ENCODE measurements at regions not wholly inside any gene's neighbourhood (a gene's known extent, or its start where the extent isn't known, plus 50 kb on each side); places are given as distances from the start of the nearest gene placed in this dataset.

GRCh38 chr7:132733860-132734259, 157.6 kb upstream of the PLXNA4 start:
- no peak for DNase-seq
- no peaks in the 10 kb centered on the region for H3K36me3 ChIP-seq
- no peaks in the 10 kb centered on the region for H3K9me3 ChIP-seq (ENCODE audit: severe bottlenecking)
- no peak for TF ChIP-seq CTCF (IDR thresholded peaks at IDR 0.05; ENCODE audit: low read depth, low read length)
- no peak overlapping the region for H3K27ac ChIP-seq
- H3K4me3 ChIP-seq (ENCODE audit: low read depth, low read length): no peak overlapping the region
- H3K27me3 ChIP-seq (ENCODE audit: insufficient read depth, low read depth, severe bottlenecking): no peaks in the 10 kb centered on the region

- DNase-seq: no peak
- Histone ChIP-seq H3K27me3 (ENCODE audit: insufficient read depth, low read depth, severe bottlenecking) (no peaks in the 10 kb centered on the region), H3K4me3 (ENCODE audit: low read depth, low read length) (no peak overlapping the region), H3K27ac (no peak overlapping the region), H3K36me3 (no peaks in the 10 kb centered on the region), H3K9me3 (ENCODE audit: severe bottlenecking) (no peaks in the 10 kb centered on the region)
- TF ChIP-seq CTCF (IDR thresholded peaks at IDR 0.05; ENCODE audit: low read depth, low read length): no peak
These were observed 156.1 kb upstream of the PLXNA4 start for GRCh38 chr7:132732321-132732865.

GRCh38 chr7:132730105-132730504, 153.8 kb upstream of the PLXNA4 start:
- no peaks in the 10 kb centered on the region for H3K9me3 ChIP-seq (ENCODE audit: severe bottlenecking)
- H3K36me3 ChIP-seq: no peaks in the 10 kb centered on the region
- H3K4me3 ChIP-seq (ENCODE audit: low read depth, low read length): no peak overlapping the region
- TF ChIP-seq CTCF (IDR thresholded peaks at IDR 0.05; ENCODE audit: low read depth, low read length): no peak
- no peak overlapping the region for H3K27ac ChIP-seq
- no peak for DNase-seq
- no peaks in the 10 kb centered on the region for H3K27me3 ChIP-seq (ENCODE audit: insufficient read depth, low read depth, severe bottlenecking)

- peaks cover 2% of the 10 kb centered on the region for H3K9me3 ChIP-seq (ENCODE audit: severe bottlenecking)
- no peak overlapping the region for H3K27ac ChIP-seq
- no peak for TF ChIP-seq CTCF (IDR thresholded peaks at IDR 0.05; ENCODE audit: low read depth, low read length)
- H3K36me3 ChIP-seq: no peaks in the 10 kb centered on the region
- no peak overlapping the region for H3K4me3 ChIP-seq (ENCODE audit: low read depth, low read length)
- H3K27me3 ChIP-seq (ENCODE audit: insufficient read depth, low read depth, severe bottlenecking): no peaks in the 10 kb centered on the region
- no peak for DNase-seq
These were observed 147.3 kb upstream of the PLXNA4 start for GRCh38 chr7:132723506-132724081.

GRCh38 chr7:132720835-132721234, 144.6 kb upstream of the PLXNA4 start:
- peaks cover 2% of the 10 kb centered on the region for H3K9me3 ChIP-seq (ENCODE audit: severe bottlenecking)
- no peak for TF ChIP-seq CTCF (IDR thresholded peaks at IDR 0.05; ENCODE audit: low read depth, low read length)
- H3K27me3 ChIP-seq (ENCODE audit: insufficient read depth, low read depth, severe bottlenecking): no peaks in the 10 kb centered on the region
- no peak overlapping the region for H3K4me3 ChIP-seq (ENCODE audit: low read depth, low read length)
- no peak overlapping the region for H3K27ac ChIP-seq
- DNase-seq: no peak
- no peaks in the 10 kb centered on the region for H3K36me3 ChIP-seq

GRCh38 chr7:132713893-132714292, 137.6 kb upstream of the PLXNA4 start:
- TF ChIP-seq CTCF (IDR thresholded peaks at IDR 0.05; ENCODE audit: low read depth, low read length): no peak
- no peaks in the 10 kb centered on the region for H3K27me3 ChIP-seq (ENCODE audit: insufficient read depth, low read depth, severe bottlenecking)
- no peaks in the 10 kb centered on the region for H3K9me3 ChIP-seq (ENCODE audit: severe bottlenecking)
- H3K4me3 ChIP-seq (ENCODE audit: low read depth, low read length): no peak overlapping the region
- no peaks in the 10 kb centered on the region for H3K36me3 ChIP-seq
- no peak for DNase-seq
- no peak overlapping the region for H3K27ac ChIP-seq

All from WERI-Rb-1 (cell line).